Transverse colon (tissue), 4 donors: ENCODE measurements at regions not wholly inside any gene's neighbourhood (a gene's known extent, or its start where the extent isn't known, plus 50 kb on each side); places are given as distances from the start of the nearest gene placed in this dataset.

Experiments used
- DNase-seq: peaks from one replicate; pipeline ENCODE4 v3.0.0-alpha.2; 2019
- H3K27ac ChIP-seq, 4 donors: fragments of 200-600 bp; sonication (generic); 2 replicates each; pipeline ENCODE4 v1.5.1; 2016 to 2018; ENCODE audit warnings: inconsistent platforms in 4 of 4
- H3K27me3 ChIP-seq: fragments of 200-600 bp; sonication (generic); 2 replicates; pipeline ENCODE4 v1.5.1; 2017; ENCODE audit warnings: inconsistent platforms
- H3K36me3 ChIP-seq, 4 donors: fragments of 200-600 bp; sonication (generic); 2 replicates each; pipeline ENCODE4 v1.5.1; 2017 to 2019; ENCODE audit warnings: inconsistent platforms in 4 of 4
- H3K4me1 ChIP-seq, 4 donors: fragments of 200-600 bp; sonication (generic); 2 replicates each; pipeline ENCODE4 v1.5.1; 2017 to 2020; ENCODE audit warnings: inconsistent platforms in 4 of 4
- H3K4me3 ChIP-seq, 4 donors: fragments of 200-600 bp; sonication (generic); 1 replicate in 1 of 4; 2 replicates in 3 of 4; pipeline versions ENCODE4 v1.5.1 to v1.6.1; 2017 to 2019; ENCODE audit warnings: inconsistent platforms in 4 of 4
- H3K9me3 ChIP-seq, 2 donors: fragments of 200-600 bp; sonication (generic); 2 replicates each; pipeline ENCODE4 v1.5.1; 2017 to 2019; ENCODE audit warnings: inconsistent platforms in 2 of 2
- EP300 ChIP-seq: sonication (generic); formaldehyde crosslinking; IDR thresholded peaks from one replicate; pipeline ENCODE4 v1.6.1; 2017; ENCODE audit warnings: antibody characterized with exemption, low read depth
- POLR2A ChIP-seq: fragments of 450-650 bp; IDR thresholded peaks from one replicate; pipeline ENCODE4 v1.6.1; 2016; ENCODE audit warnings: antibody characterized with exemption, mild to moderate bottlenecking, moderate library complexity
- POLR2AphosphoS5 ChIP-seq, 3 donors: sonication (generic); formaldehyde crosslinking; IDR thresholded peaks; one replicate each; pipeline ENCODE4 v1.6.1; 2016; ENCODE audit warnings: antibody characterized with exemption in 3 of 3
- WGBS, 2 donors: methylation state at CpG; one replicate each; pipeline ENCODE4 v1.1.5; 2018; ENCODE audit warnings: low coverage in 1 of 2; 5-methylcytosine and 5-hydroxymethylcytosine counted together
- in situ Hi-C, 4 donors: fragments of 200-750 bp; cut with MboI; loops; one replicate each; pipeline versions ENCODE4 v1.15.0 to v1.15.1; 2017; ENCODE audit warnings: low sequenced_read_pairs in 3 of 4, low pct_ligation_motif_present in 1 of 4, low pct_unique_long_range_greater_than_20kb in 1 of 4
- intact Hi-C: fragments of 100-400 bp; cut with DNase I; formaldehyde crosslinking; loops from one replicate; pipeline ENCODE4 v1.15.1; 2023; ENCODE audit warnings: low total_unique reads
- TF ChIP-seq, protein P1 (sequence below), 5 experiments: fragments of 200-600 bp in 3 of 5; fragments of 450-650 bp in 2 of 5; sonication (generic) in 3 of 5; IDR thresholded peaks; 1 replicate in 2 of 5; 2 replicates in 3 of 5; pipeline ENCODE4 v1.5.1; 2016 to 2017; ENCODE audit warnings: antibody characterized with exemption in 5 of 5, inconsistent platforms in 3 of 5, mild to moderate bottlenecking in 2 of 5, moderate library complexity in 1 of 5

DNA sequence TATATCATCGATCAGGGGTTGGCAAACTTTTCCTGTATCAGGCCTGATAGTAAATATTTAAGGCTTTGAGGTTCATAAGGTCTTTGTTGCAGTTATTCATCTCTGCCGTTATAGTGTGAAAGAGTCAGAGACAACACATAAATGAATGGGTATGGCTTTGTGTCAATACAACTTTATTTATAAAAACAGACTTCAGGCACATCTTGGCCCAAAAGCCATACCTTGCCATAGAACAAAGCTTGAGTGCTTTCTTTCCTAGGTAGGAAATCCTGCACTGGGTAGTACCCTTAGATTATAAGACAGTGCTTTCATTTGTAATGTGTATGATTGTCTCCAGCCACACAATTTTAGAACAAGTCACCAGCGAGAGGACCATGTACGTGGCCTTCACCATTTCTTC, 58.9 kb upstream of the MAGI1 start:
- no peak overlapping the region for H3K4me3 ChIP-seq
- in situ Hi-C loops, result no loop called here
- no peak for DNase-seq
- no peak overlapping the region for H3K27ac ChIP-seq
- no peaks in the 10 kb centered on the region for H3K4me1 ChIP-seq
- 89 to 90% methylated on average over 4 of the region's 4 CpGs for WGBS, 2 donors
- intact Hi-C loops, result no loop called here
- no peaks in the 10 kb centered on the region for H3K36me3 ChIP-seq
- TF ChIP-seq, protein P1, sequence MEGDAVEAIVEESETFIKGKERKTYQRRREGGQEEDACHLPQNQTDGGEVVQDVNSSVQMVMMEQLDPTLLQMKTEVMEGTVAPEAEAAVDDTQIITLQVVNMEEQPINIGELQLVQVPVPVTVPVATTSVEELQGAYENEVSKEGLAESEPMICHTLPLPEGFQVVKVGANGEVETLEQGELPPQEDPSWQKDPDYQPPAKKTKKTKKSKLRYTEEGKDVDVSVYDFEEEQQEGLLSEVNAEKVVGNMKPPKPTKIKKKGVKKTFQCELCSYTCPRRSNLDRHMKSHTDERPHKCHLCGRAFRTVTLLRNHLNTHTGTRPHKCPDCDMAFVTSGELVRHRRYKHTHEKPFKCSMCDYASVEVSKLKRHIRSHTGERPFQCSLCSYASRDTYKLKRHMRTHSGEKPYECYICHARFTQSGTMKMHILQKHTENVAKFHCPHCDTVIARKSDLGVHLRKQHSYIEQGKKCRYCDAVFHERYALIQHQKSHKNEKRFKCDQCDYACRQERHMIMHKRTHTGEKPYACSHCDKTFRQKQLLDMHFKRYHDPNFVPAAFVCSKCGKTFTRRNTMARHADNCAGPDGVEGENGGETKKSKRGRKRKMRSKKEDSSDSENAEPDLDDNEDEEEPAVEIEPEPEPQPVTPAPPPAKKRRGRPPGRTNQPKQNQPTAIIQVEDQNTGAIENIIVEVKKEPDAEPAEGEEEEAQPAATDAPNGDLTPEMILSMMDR (IDR thresholded peaks at IDR 0.05), result no peak
- no peak for TF ChIP-seq EP300
- TF ChIP-seq POLR2A, result no peak
- TF ChIP-seq POLR2AphosphoS5 (IDR thresholded peaks at IDR 0.05), result no peak
- H3K27me3 ChIP-seq, result no peaks in the 10 kb centered on the region
- peaks cover 0 to 7% of the 10 kb centered on the region in 2 donors for H3K9me3 ChIP-seq

DNA sequence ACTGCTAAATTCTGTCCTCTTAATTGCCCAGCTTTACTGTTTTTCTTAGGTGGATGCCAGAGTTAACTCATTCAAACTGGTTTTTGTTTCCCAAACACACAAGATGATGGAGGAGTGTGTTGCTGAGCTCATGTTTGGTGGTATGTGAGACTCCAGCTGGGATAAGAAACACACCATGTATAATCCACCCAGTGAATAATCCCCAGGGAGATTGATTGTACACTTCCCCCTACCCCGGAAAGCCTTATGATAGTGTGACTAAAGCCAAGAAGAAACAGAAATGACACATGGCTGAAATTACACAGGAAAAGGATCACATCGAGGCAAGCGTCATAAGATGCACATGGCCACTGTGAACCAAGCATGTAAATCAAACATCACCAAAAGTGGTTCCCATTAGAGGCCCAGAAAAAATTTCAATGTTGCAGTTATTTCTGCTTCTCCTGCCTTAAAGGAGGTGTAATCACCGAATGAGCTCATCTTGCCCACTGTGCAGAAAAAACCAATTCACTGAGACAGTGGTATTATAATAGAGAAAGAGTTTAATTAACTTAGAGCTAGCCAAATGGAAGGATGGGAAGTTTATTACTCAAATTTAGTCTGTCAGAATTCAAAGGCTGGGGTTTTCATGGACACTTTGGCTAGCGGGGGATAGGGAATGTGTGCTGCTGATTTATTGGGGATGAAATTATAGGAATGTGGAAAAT, 56.7 kb upstream of the MAGI1 start:
- no peaks in the 10 kb centered on the region for H3K4me1 ChIP-seq
- DNase-seq, result no peak
- intact Hi-C loops, result no loop called here
- WGBS, 2 donors, result 77 to 94% methylated on average over 5 of the region's 5 CpGs
- peaks cover 0 to 7% of the 10 kb centered on the region in 2 donors for H3K9me3 ChIP-seq
- TF ChIP-seq, protein P1 (IDR thresholded peaks at IDR 0.05), result no peak
- TF ChIP-seq POLR2A (no peak), POLR2AphosphoS5 (IDR thresholded peaks at IDR 0.05) (no peak), EP300 (no peak)
- in situ Hi-C loops, result no loop called here
- H3K36me3 ChIP-seq, result no peaks in the 10 kb centered on the region
- H3K4me3 ChIP-seq, result no peak overlapping the region
- no peaks in the 10 kb centered on the region for H3K27me3 ChIP-seq
- no peak overlapping the region for H3K27ac ChIP-seq

DNA sequence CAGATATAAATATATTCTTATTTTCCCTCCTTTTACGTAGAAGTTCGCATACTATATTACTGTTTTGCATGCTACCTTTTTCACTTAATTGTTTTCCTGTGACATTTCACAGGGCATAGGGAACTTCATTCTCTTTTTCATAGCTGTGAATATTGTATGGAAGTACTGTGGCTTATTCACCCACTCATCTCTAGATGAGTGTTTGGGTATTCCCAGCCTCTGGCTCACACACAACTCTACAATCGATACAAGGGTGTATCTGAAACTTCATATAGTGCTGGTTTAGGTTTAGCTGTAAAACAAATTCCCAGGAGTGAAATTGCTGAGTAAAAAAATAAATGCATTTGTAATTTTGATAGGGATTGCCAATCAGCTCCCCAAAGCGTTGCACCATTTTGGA, 55.3 kb upstream of the MAGI1 start:
- Histone ChIP-seq H3K9me3 (peaks cover 0 to 7% of the 10 kb centered on the region in 2 donors), H3K27ac (no peak overlapping the region), H3K4me3 (no peak overlapping the region), H3K27me3 (no peaks in the 10 kb centered on the region), H3K36me3 (no peaks in the 10 kb centered on the region), H3K4me1 (no peaks in the 10 kb centered on the region)
- in situ Hi-C loops (no loop called here), intact Hi-C loops (no loop called here)
- TF ChIP-seq, protein P1 (IDR thresholded peaks at IDR 0.05), result no peak
- TF ChIP-seq EP300 (no peak), POLR2AphosphoS5 (IDR thresholded peaks at IDR 0.05) (no peak)
- DNase-seq, result no peak
- WGBS, 2 donors, result 82 to 89% methylated on average over 4 of the region's 4 CpGs

DNA sequence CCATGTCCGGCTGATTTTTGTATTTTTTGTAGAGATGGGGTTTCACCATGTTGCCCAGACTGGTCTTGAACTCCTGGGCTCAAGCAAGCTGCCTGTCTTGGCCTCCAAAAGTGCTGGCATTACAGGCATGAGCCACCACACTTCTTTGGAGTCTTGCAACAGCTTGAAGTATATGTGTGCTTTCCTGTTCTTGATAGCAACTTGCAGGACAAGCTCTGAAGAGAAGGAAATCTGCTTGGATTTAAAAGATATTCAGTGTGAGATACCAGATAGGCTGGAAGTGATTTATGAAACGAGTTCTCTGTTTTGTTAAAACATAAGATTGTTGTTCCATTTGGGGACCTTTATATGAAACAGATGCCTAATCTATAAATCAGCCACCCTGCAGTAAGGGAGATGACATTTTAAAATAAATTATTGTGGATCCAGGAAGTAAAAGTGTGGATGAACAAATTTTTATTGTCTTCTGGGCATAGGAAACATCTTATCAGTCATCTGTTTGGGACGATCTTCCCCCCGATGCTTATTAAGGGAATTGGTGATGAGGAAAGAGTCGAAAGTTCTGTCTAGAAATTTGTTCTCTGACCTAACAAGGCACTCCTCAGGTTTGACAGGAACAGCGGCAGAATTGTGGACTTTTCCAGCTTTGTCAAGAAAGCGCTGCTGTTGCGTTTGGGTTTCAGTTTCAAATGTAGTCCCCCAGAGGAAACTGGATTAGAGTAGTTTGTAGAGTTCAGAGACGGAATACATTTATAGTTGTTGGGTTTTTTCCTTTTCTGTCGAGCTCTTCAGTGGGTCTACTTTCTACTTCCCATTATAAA, 53.7 kb upstream of the MAGI1 start:
- in situ Hi-C loops, result no loop called here
- WGBS, 2 donors, result 71 to 100% methylated on average over 1 to 10 of the region's 10 CpGs
- H3K27me3 ChIP-seq, result no peaks in the 10 kb centered on the region
- intact Hi-C loops, result no loop called here
- DNase-seq, result no peak
- peaks cover 0 to 7% of the 10 kb centered on the region in 2 donors for H3K9me3 ChIP-seq
- no peaks in the 10 kb centered on the region for H3K4me1 ChIP-seq
- H3K27ac ChIP-seq, result no peak overlapping the region
- no peaks in the 10 kb centered on the region for H3K36me3 ChIP-seq
- no peak overlapping the region for H3K4me3 ChIP-seq
- TF ChIP-seq, protein P1 (IDR thresholded peaks at IDR 0.05), result no peak
- TF ChIP-seq EP300 (no peak), POLR2A (no peak), POLR2AphosphoS5 (IDR thresholded peaks at IDR 0.05) (no peak)
